ENCODE measurements at regions not wholly inside any gene's neighbourhood (a gene's known extent, or its start where the extent isn't known, plus 50 kb on each side); places are given as distances from the start of the nearest gene placed in this dataset.

- TF ChIP-seq CTCF (IDR thresholded peaks at IDR 0.05) (no peak), POLR2A (IDR thresholded peaks at IDR 0.05) (no peak)
Measured at GRCh38 chr2:71861186-71862160, 286.2 kb downstream of the CYP26B1 start.

All from heart left ventricle (tissue), 13 donors.